ENCODE measurements at regions not wholly inside any gene's neighbourhood (a gene's known extent, or its start where the extent isn't known, plus 50 kb on each side); places are given as distances from the start of the nearest gene placed in this dataset.

- in situ Hi-C loops (cut with HindIII; ENCODE audit: low sequenced_read_pairs): no loop called here
Observed at GRCh38 chr12:5374713-5375112, 57.2 kb upstream of the NTF3 start.

- in situ Hi-C loops (cut with HindIII; ENCODE audit: low sequenced_read_pairs): no loop called here
Observed at GRCh38 chr12:5375547-5376295, 56.2 kb upstream of the NTF3 start.

GRCh38 chr12:5376591-5377207 is 55.2 kb upstream of the NTF3 start:
- in situ Hi-C loops (cut with HindIII; ENCODE audit: low sequenced_read_pairs): no loop called here

- in situ Hi-C loops (cut with HindIII; ENCODE audit: low sequenced_read_pairs): no loop called here
Observed at GRCh38 chr12:5377997-5378592, 53.8 kb upstream of the NTF3 start.

- in situ Hi-C loops (cut with HindIII; ENCODE audit: low sequenced_read_pairs): no loop called here
Observed at GRCh38 chr12:5379749-5380496, 52.0 kb upstream of the NTF3 start.
